ENCODE measurements at regions not wholly inside any gene's neighbourhood (a gene's known extent, or its start where the extent isn't known, plus 50 kb on each side); places are given as distances from the start of the nearest gene placed in this dataset.

DNA sequence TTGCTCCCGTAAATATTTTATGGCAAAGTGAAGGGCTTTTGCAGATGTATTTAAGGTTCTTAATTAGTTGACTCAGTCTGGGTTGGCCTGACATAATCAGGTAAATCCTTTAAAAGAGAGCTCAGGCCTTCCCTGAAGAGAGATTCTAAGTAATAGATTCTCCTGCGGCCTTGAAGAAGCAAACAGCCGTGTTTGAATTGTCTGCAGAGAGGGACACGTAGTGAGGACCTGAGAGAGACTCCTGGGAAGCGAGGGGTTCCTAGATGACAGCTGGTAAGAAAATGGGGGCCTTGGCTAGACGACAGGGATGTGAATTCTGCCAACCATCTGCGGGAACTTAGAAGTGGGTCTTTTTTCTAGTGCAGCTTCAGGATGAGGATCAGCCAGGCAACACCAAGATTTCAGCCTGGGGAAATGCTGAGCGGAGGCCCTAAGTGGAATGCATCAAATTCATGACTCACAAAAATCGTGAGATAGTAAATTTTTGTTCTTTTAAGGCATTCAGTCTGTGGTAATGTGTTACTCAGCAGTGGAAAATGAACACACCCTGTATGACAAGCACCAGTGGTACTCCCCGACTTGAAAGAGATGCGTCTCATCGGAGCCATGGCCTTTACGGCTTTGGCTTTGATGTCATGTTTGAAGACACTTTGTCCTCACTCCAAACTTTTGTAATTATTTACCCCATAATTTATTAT, 62.1 kb upstream of the SMIM21 start:
- no peak for FAIRE-seq
- H3K27ac ChIP-seq (ENCODE audit: low read depth in 2 of 2, low read length in 2 of 2), result no peak overlapping the region
- intact Hi-C loops (cut with DNase I), result loop anchor here (10.0 kb wide), 1 partner anchor 845 kb away; no protein-coding TSS in a partner anchor

DNA sequence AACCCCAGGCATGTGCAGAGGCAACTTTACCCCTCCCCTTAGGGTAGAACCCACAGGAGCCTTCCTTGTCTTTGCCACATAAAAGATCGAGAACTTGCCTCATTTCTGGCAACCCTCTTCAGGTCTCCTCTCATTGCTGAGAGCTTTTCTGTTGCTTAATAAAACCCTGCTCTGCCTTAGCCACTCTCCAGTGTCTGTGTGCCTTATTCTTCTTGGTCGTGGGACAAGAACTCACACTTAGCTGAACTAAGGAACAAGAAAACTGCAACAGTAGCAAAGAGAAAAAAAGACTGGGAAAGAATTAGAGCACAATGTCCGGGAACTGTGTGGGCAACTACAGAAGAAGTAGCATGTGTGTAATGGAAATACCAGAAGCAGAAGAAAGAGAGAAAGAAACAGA, 56.2 kb upstream of the SMIM21 start:
- no peaks in the 10 kb centered on the region for H3K4me1 ChIP-seq (ENCODE audit: control insufficient read depth in 2 of 3, insufficient read depth in 2 of 3, low read depth in 1 of 3, low read length in 3 of 3)
- DNase-seq (no peak), FAIRE-seq (no peak)
- H3K36me3 ChIP-seq (ENCODE audit: control insufficient read depth in 2 of 3, insufficient read depth in 3 of 3, low read length in 3 of 3), result no peaks in the 10 kb centered on the region
- H3K4me3 ChIP-seq (ENCODE audit: low read length in 3 of 3), result no peak overlapping the region
- intact Hi-C loops (cut with DNase I), result loop anchor here (10.0 kb wide), 1 partner anchor 839 kb away; no protein-coding TSS in a partner anchor
- no peaks in the 10 kb centered on the region for H3K27me3 ChIP-seq (ENCODE audit: control insufficient read depth, insufficient read depth, low read length)
- TF ChIP-seq, protein P1, sequence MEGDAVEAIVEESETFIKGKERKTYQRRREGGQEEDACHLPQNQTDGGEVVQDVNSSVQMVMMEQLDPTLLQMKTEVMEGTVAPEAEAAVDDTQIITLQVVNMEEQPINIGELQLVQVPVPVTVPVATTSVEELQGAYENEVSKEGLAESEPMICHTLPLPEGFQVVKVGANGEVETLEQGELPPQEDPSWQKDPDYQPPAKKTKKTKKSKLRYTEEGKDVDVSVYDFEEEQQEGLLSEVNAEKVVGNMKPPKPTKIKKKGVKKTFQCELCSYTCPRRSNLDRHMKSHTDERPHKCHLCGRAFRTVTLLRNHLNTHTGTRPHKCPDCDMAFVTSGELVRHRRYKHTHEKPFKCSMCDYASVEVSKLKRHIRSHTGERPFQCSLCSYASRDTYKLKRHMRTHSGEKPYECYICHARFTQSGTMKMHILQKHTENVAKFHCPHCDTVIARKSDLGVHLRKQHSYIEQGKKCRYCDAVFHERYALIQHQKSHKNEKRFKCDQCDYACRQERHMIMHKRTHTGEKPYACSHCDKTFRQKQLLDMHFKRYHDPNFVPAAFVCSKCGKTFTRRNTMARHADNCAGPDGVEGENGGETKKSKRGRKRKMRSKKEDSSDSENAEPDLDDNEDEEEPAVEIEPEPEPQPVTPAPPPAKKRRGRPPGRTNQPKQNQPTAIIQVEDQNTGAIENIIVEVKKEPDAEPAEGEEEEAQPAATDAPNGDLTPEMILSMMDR (IDR thresholded peaks at IDR 0.05; ENCODE audit: borderline replicate concordance, extremely low read depth, insufficient read depth), result no peak
- peaks cover 0 to 12% (median 0%) of the 10 kb centered on the region in 3 donors for H3K9me3 ChIP-seq (ENCODE audit: control insufficient read depth in 2 of 3, insufficient read depth in 1 of 3, low read length in 3 of 3)
- no peak overlapping the region for H3K9ac ChIP-seq (ENCODE audit: low read length in 3 of 3)
- H3K27ac ChIP-seq (ENCODE audit: low read depth in 2 of 2, low read length in 2 of 2), result no peak overlapping the region

More for the DNA sequence above, 62.1 kb upstream of the SMIM21 start:
- Histone ChIP-seq H3K27me3 (ENCODE audit: control insufficient read depth, insufficient read depth, low read length) (no peaks in the 10 kb centered on the region), H3K9ac (ENCODE audit: low read length in 3 of 3) (no peak overlapping the region), H3K36me3 (ENCODE audit: control insufficient read depth in 2 of 3, insufficient read depth in 3 of 3, low read length in 3 of 3) (no peaks in the 10 kb centered on the region), H3K4me1 (ENCODE audit: control insufficient read depth in 2 of 3, insufficient read depth in 2 of 3, low read depth in 1 of 3, low read length in 3 of 3) (no peaks in the 10 kb centered on the region), H3K9me3 (ENCODE audit: control insufficient read depth in 2 of 3, insufficient read depth in 1 of 3, low read length in 3 of 3) (no peaks in the 10 kb centered on the region), H3K4me3 (ENCODE audit: low read length in 3 of 3) (no peak overlapping the region)
- TF ChIP-seq, protein P1 (IDR thresholded peaks at IDR 0.05; ENCODE audit: borderline replicate concordance, extremely low read depth, insufficient read depth), result no peak
- no peak for DNase-seq

DNA sequence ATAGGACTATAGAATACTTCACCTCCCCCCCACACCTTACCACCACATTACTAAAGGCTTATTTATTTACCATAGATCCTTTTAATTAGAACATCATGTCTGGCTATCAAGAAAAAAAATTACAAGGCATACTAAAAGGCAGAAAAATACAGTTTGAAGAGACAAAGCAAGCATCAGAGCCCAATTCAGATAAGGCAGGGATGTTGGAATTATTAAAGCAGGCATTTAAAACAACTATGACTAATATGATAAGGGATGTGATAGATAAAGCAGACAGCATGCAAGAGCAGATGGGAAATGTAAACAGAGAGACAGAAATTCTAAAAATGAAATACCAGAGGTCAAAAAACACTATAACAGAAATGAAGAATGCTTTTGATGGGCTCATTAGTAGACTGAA, 55.4 kb upstream of the SMIM21 start:
- Histone ChIP-seq H3K4me1 (ENCODE audit: control insufficient read depth in 2 of 3, insufficient read depth in 2 of 3, low read depth in 1 of 3, low read length in 3 of 3) (no peaks in the 10 kb centered on the region), H3K36me3 (ENCODE audit: control insufficient read depth in 2 of 3, insufficient read depth in 3 of 3, low read length in 3 of 3) (no peaks in the 10 kb centered on the region), H3K4me3 (ENCODE audit: low read length in 3 of 3) (no peak overlapping the region), H3K9me3 (ENCODE audit: control insufficient read depth in 2 of 3, insufficient read depth in 1 of 3, low read length in 3 of 3) (peaks cover 0 to 12% (median 0%) of the 10 kb centered on the region in 3 donors), H3K27ac (ENCODE audit: low read depth in 2 of 2, low read length in 2 of 2) (no peak overlapping the region), H3K9ac (ENCODE audit: low read length in 3 of 3) (no peak overlapping the region), H3K27me3 (ENCODE audit: control insufficient read depth, insufficient read depth, low read length) (no peaks in the 10 kb centered on the region)
- intact Hi-C loops (cut with DNase I), result loop anchor here (10.0 kb wide), 1 partner anchor 838 kb away; no protein-coding TSS in a partner anchor
- TF ChIP-seq, protein P1 (IDR thresholded peaks at IDR 0.05; ENCODE audit: borderline replicate concordance, extremely low read depth, insufficient read depth), result no peak
- FAIRE-seq (no peak), DNase-seq (no peak)

All from kidney (tissue), 13 donors.